ENCODE measurements at regions not wholly inside any gene's neighbourhood (a gene's known extent, or its start where the extent isn't known, plus 50 kb on each side); places are given as distances from the start of the nearest gene placed in this dataset.
"Not testable (repeated sequence)": the region's sequence is repeated elsewhere in the genome, so short reads cannot be mapped to it uniquely, and the experiment has no call there.

DNA sequence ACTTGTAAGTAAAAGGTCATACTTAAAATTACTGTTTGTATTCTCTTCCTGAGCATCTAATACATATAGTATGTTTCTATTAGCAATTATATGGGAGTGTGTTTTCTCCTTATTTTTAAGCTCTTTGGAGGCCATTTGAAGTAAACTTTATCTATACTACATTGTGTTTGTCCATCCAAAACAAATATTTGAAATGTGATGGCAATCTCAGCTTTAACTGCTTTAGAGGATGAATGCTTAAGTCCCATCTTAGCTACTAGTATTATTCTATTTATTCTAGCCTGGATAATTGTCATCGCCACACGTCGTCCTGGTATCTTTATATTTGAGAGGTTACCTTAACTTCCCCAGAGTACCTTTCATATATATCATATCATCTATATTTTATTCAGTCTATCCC lies 335.8 kb downstream of the NAF1 start:
- DNase-seq (ENCODE audit: low spot score) = no peak
- no peaks in the 10 kb centered on the region for H3K79me2 ChIP-seq (ENCODE audit: insufficient read depth, low read depth, low read length)
- TF ChIP-seq, protein P1, sequence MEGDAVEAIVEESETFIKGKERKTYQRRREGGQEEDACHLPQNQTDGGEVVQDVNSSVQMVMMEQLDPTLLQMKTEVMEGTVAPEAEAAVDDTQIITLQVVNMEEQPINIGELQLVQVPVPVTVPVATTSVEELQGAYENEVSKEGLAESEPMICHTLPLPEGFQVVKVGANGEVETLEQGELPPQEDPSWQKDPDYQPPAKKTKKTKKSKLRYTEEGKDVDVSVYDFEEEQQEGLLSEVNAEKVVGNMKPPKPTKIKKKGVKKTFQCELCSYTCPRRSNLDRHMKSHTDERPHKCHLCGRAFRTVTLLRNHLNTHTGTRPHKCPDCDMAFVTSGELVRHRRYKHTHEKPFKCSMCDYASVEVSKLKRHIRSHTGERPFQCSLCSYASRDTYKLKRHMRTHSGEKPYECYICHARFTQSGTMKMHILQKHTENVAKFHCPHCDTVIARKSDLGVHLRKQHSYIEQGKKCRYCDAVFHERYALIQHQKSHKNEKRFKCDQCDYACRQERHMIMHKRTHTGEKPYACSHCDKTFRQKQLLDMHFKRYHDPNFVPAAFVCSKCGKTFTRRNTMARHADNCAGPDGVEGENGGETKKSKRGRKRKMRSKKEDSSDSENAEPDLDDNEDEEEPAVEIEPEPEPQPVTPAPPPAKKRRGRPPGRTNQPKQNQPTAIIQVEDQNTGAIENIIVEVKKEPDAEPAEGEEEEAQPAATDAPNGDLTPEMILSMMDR (conservative IDR thresholded peaks at IDR 0.05; ENCODE audit: low read length) = no peak
- no peak for TF ChIP-seq EZH2phosphoT487 (IDR thresholded peaks at IDR 0.05; ENCODE audit: borderline replicate concordance, low read depth, low read length)
- no peaks in the 10 kb centered on the region for H3K36me3 ChIP-seq (ENCODE audit: insufficient read depth, low read length)
- ChIA-PET POLR2A (interaction anchor here (0.6 kb wide), 1 partner anchor 34 kb away, joined by 3 read pairs; no protein-coding TSS in a partner anchor), CTCF (ENCODE audit: unreplicated experiment) (no interaction called here)
- H3K9me3 ChIP-seq (ENCODE audit: low read length) = no peaks in the 10 kb centered on the region
- no peak overlapping the region for H2AFZ ChIP-seq (ENCODE audit: low read length)
- intact Hi-C loops (cut with micrococcal nuclease; ENCODE audit: unreplicated experiment) = no loop called here
- no peaks in the 10 kb centered on the region for H3K4me1 ChIP-seq (ENCODE audit: insufficient read depth, low read length, poor library complexity, severe bottlenecking)
- H3K9me2 ChIP-seq (ENCODE audit: insufficient read depth, low read length) = no peaks in the 10 kb centered on the region
- no peak overlapping the region for H3K4me3 ChIP-seq (ENCODE audit: low read depth, low read length, poor library complexity, severe bottlenecking)
- H3K4me2 ChIP-seq (ENCODE audit: low read length) = no peak overlapping the region
- no peaks in the 10 kb centered on the region for H4K20me1 ChIP-seq (ENCODE audit: insufficient read depth, low read length)
- no peak overlapping the region for H3K27ac ChIP-seq (ENCODE audit: low read depth, low read length, poor library complexity, severe bottlenecking)
- no TSS peak for BruUV-seq (replicated peaks)

DNA sequence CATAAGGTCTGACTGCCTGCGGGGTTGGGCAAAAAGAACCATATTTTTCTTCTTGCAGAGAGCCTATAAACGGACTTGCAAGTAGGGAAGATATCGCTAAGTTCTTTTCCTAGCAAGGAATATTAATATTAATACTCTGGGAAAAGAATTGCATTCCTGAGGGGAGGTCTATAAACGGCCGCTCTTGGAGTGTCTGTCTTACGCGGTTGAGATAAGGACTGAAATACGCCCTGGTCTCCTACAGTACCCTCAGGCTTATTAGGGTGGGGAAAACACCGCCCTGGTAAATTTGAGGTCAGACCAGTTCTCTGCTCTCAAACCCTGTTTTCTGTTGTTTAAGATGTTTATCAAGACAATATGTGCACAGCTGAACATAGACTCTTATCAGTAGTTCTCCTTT lies 349.3 kb downstream of the NAF1 start:
- POLR2A ChIA-PET; H3K79me2 ChIP-seq (ENCODE audit: insufficient read depth, low read depth, low read length); H4K20me1 ChIP-seq (ENCODE audit: insufficient read depth, low read length); H3K36me3 ChIP-seq (ENCODE audit: insufficient read depth, low read length); H3K27ac ChIP-seq (ENCODE audit: low read depth, low read length, poor library complexity, severe bottlenecking); H3K4me1 ChIP-seq (ENCODE audit: insufficient read depth, low read length, poor library complexity, severe bottlenecking); H3K9me2 ChIP-seq (ENCODE audit: insufficient read depth, low read length); BruUV-seq (replicated peaks); H3K4me2 ChIP-seq (ENCODE audit: low read length); DNase-seq (ENCODE audit: low spot score); H3K4me3 ChIP-seq (ENCODE audit: low read depth, low read length, poor library complexity, severe bottlenecking); CTCF ChIA-PET (ENCODE audit: unreplicated experiment); H3K9me3 ChIP-seq (ENCODE audit: low read length); H2AFZ ChIP-seq (ENCODE audit: low read length); intact Hi-C loops (cut with micrococcal nuclease; ENCODE audit: unreplicated experiment): not testable (repeated sequence)

DNA sequence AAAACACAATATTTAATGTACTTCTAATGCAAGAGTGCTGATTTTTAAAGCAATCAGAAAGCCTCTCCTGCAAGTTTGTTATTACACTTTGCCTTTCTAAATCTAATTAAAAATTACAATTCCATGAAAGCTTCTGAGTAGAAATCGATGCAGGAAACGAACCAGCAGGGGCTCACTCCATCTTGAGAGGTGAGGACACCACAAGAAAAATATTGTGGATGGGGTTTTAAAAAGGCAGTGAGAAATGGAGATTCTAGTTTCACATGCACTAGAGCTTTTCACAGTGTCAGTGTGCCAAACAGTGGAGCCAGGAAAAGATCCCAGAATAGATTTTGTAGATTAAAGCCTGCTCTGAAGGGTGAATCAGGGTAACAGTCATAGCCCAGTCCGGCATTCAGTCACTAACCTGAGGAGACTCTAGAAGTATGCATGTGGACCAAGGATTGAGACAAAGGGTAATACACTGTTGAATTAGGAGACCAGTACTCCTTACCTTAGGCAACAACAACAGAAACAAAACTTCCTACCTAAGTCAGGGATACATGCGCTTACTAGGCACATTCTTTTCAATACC lies 362.3 kb downstream of the NAF1 start:
- H3K36me3 ChIP-seq (ENCODE audit: insufficient read depth, low read length) = no peaks in the 10 kb centered on the region
- no peaks in the 10 kb centered on the region for H3K4me1 ChIP-seq (ENCODE audit: insufficient read depth, low read length, poor library complexity, severe bottlenecking)
- DNase-seq (ENCODE audit: low spot score) = no peak
- H2AFZ ChIP-seq (ENCODE audit: low read length) = no peak overlapping the region
- H3K9me2 ChIP-seq (ENCODE audit: insufficient read depth, low read length) = no peaks in the 10 kb centered on the region
- intact Hi-C loops (cut with micrococcal nuclease; ENCODE audit: unreplicated experiment) = no loop called here
- TF ChIP-seq EZH2phosphoT487 (IDR thresholded peaks at IDR 0.05; ENCODE audit: borderline replicate concordance, low read depth, low read length) = no peak
- TF ChIP-seq, protein P1 (conservative IDR thresholded peaks at IDR 0.05; ENCODE audit: low read length) = no peak
- no peak overlapping the region for H3K4me3 ChIP-seq (ENCODE audit: low read depth, low read length, poor library complexity, severe bottlenecking)
- no peaks in the 10 kb centered on the region for H3K9me3 ChIP-seq (ENCODE audit: low read length)
- CTCF ChIA-PET (ENCODE audit: unreplicated experiment) = no interaction called here
- BruUV-seq (replicated peaks) = no TSS peak
- H3K79me2 ChIP-seq (ENCODE audit: insufficient read depth, low read depth, low read length) = no peaks in the 10 kb centered on the region
- POLR2A ChIA-PET = interaction anchor here (1.1 kb wide), 1 partner anchor 28 kb away, joined by 3 read pairs; no protein-coding TSS in a partner anchor
- H3K4me2 ChIP-seq (ENCODE audit: low read length) = no peak overlapping the region
- H3K27ac ChIP-seq (ENCODE audit: low read depth, low read length, poor library complexity, severe bottlenecking) = no peak overlapping the region
- no peaks in the 10 kb centered on the region for H4K20me1 ChIP-seq (ENCODE audit: insufficient read depth, low read length)
